ENCODE measurements at regions not wholly inside any gene's neighbourhood (a gene's known extent, or its start where the extent isn't known, plus 50 kb on each side); places are given as distances from the start of the nearest gene placed in this dataset.

DNA sequence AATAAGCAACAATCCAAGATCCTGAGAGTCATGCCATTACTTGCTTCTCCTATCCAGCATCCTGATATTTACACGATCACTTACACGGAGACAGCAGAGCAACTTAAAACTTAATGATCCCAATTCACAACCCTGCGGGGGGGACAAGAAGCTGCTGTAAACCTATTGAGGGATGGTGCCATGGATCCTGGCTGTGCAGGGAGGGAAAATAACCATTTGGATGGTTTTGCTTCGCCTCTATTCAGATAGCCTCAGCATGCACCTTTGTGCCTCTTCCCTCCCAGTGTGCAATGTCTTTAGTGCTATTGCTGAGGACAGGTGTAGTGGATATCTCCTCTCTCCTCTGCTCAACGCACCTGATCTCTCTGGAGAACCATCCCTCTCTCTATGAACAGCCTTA lies 89.7 kb upstream of the PPARGC1A start:
- H3K4me1 Mint-ChIP-seq: no peaks in the 10 kb centered on the region
- no peaks in the 10 kb centered on the region for H3K36me3 ChIP-seq (replicated peaks in 1 of 2; ENCODE audit: control insufficient read depth in 1 of 2, insufficient read depth in 2 of 2, low read length in 2 of 2)
- no CpG with 5 or more reads among the region's 5 CpGs for WGBS (ENCODE audit: insufficient coverage)
- H3K9me3 ChIP-seq (replicated peaks in 1 of 2; ENCODE audit: control insufficient read depth in 1 of 2, insufficient read depth in 1 of 2, low read length in 2 of 2): no peaks in the 10 kb centered on the region
- H3K27ac ChIP-seq (ENCODE audit: low read depth in 1 of 2, low read length in 2 of 2): no peak overlapping the region
- H4K20me1 ChIP-seq (ENCODE audit: insufficient read depth, low read length): no peaks in the 10 kb centered on the region
- TF ChIP-seq, protein P1, sequence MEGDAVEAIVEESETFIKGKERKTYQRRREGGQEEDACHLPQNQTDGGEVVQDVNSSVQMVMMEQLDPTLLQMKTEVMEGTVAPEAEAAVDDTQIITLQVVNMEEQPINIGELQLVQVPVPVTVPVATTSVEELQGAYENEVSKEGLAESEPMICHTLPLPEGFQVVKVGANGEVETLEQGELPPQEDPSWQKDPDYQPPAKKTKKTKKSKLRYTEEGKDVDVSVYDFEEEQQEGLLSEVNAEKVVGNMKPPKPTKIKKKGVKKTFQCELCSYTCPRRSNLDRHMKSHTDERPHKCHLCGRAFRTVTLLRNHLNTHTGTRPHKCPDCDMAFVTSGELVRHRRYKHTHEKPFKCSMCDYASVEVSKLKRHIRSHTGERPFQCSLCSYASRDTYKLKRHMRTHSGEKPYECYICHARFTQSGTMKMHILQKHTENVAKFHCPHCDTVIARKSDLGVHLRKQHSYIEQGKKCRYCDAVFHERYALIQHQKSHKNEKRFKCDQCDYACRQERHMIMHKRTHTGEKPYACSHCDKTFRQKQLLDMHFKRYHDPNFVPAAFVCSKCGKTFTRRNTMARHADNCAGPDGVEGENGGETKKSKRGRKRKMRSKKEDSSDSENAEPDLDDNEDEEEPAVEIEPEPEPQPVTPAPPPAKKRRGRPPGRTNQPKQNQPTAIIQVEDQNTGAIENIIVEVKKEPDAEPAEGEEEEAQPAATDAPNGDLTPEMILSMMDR (IDR thresholded peaks at IDR 0.05): no peak
- no peak for DNase-seq
- no peak overlapping the region for H3K9ac ChIP-seq (ENCODE audit: insufficient read depth, low read length, poor library complexity, severe bottlenecking)
- H3K4me3 Mint-ChIP-seq: no peak overlapping the region
- peaks cover 1 to 3% (median 3%) of the 10 kb centered on the region in 3 donors for H3K27me3 Mint-ChIP-seq (ENCODE audit: low read depth in 3 of 3)
- no peak overlapping the region for H2AFZ ChIP-seq (ENCODE audit: insufficient read depth, low read depth, low read length, poor library complexity, severe bottlenecking)
- H3K4me2 ChIP-seq (replicated peaks; ENCODE audit: extremely low read depth, low read length, poor library complexity, severe bottlenecking): no peak overlapping the region
- H3K36me3 Mint-ChIP-seq: no peaks in the 10 kb centered on the region
- no peaks in the 10 kb centered on the region for H3K79me2 ChIP-seq (ENCODE audit: insufficient read depth, low read length)
- H3K27me3 ChIP-seq (ENCODE audit: control insufficient read depth in 2 of 2, insufficient read depth in 2 of 2, low read length in 2 of 2): no peaks in the 10 kb centered on the region
- H3K9me3 Mint-ChIP-seq: peaks cover 0 to 4% (median 0%) of the 10 kb centered on the region in 7 donors
- intact Hi-C loops (cut with micrococcal nuclease): no loop called here
- H3K27ac Mint-ChIP-seq: no peak overlapping the region
- H3K4me1 ChIP-seq (ENCODE audit: control insufficient read depth in 1 of 2, insufficient read depth in 2 of 2, low read length in 2 of 2): no peaks in the 10 kb centered on the region
- no peak overlapping the region for H3K4me3 ChIP-seq (replicated peaks in 1 of 3; ENCODE audit: low read depth in 2 of 3, low read length in 3 of 3)

DNA sequence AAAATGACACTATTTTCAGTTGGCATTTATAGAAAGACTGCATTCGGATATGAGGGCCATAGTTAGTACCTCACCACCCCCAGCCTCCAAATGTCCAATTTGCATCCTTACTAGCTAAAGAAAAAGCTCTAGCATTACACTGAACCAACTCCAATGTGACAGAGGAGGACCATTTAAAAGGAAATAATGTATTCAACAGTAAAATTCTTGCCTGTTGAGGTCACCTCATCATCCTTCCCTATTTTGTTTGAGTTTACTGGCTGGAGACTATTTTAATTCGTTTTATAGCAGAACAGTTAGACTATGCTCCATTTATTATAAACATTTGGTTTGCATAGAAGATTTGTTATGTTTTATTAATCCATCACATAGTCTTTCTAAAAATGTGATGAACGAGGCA lies 88.2 kb upstream of the PPARGC1A start:
- no peaks in the 10 kb centered on the region for H3K79me2 ChIP-seq (ENCODE audit: insufficient read depth, low read length)
- no peak overlapping the region for H3K4me2 ChIP-seq (replicated peaks; ENCODE audit: extremely low read depth, low read length, poor library complexity, severe bottlenecking)
- Mint-ChIP-seq H3K36me3 (no peaks in the 10 kb centered on the region), H3K9me3 (peaks cover 0 to 4% (median 0%) of the 10 kb centered on the region in 7 donors), H3K27me3 (ENCODE audit: low read depth in 3 of 3) (peaks cover 1 to 3% (median 1%) of the 10 kb centered on the region in 3 donors), H3K4me3 (no peak overlapping the region), H3K4me1 (no peaks in the 10 kb centered on the region), H3K27ac (no peak overlapping the region)
- no CpG with 5 or more reads among the region's 3 CpGs for WGBS (ENCODE audit: insufficient coverage)
- no peak overlapping the region for H3K9ac ChIP-seq (ENCODE audit: insufficient read depth, low read length, poor library complexity, severe bottlenecking)
- no peak for DNase-seq
- no peak overlapping the region for H3K4me3 ChIP-seq (replicated peaks in 1 of 3; ENCODE audit: low read depth in 2 of 3, low read length in 3 of 3)
- TF ChIP-seq, protein P1 (IDR thresholded peaks at IDR 0.05): no peak
- H3K9me3 ChIP-seq (replicated peaks in 1 of 2; ENCODE audit: control insufficient read depth in 1 of 2, insufficient read depth in 1 of 2, low read length in 2 of 2): no peaks in the 10 kb centered on the region
- no peaks in the 10 kb centered on the region for H3K4me1 ChIP-seq (ENCODE audit: control insufficient read depth in 1 of 2, insufficient read depth in 2 of 2, low read length in 2 of 2)
- no peaks in the 10 kb centered on the region for H3K36me3 ChIP-seq (replicated peaks in 1 of 2; ENCODE audit: control insufficient read depth in 1 of 2, insufficient read depth in 2 of 2, low read length in 2 of 2)
- no peaks in the 10 kb centered on the region for H4K20me1 ChIP-seq (ENCODE audit: insufficient read depth, low read length)
- intact Hi-C loops (cut with micrococcal nuclease): no loop called here
- H3K27ac ChIP-seq (ENCODE audit: low read depth in 1 of 2, low read length in 2 of 2): no peak overlapping the region
- no peak overlapping the region for H2AFZ ChIP-seq (ENCODE audit: insufficient read depth, low read depth, low read length, poor library complexity, severe bottlenecking)
- no peaks in the 10 kb centered on the region for H3K27me3 ChIP-seq (ENCODE audit: control insufficient read depth in 2 of 2, insufficient read depth in 2 of 2, low read length in 2 of 2)

Measured in CD14-positive monocyte (primary cell).